Skeletal muscle satellite cell (primary cell): ENCODE measurements at regions not wholly inside any gene's neighbourhood (a gene's known extent, or its start where the extent isn't known, plus 50 kb on each side); places are given as distances from the start of the nearest gene placed in this dataset.

Experiments used
- H3K27me3 ChIP-seq: 2 replicates; pipeline ENCODE4 v1.7.0; 2013; ENCODE audit warnings: low read length; ENCODE audit not compliant: control insufficient read depth, insufficient read depth
- H3K36me3 ChIP-seq: 2 replicates; pipeline ENCODE4 v1.7.0; 2013; ENCODE audit warnings: mild to moderate bottlenecking, control low read depth, low read length; ENCODE audit not compliant: insufficient read depth
- H3K4me1 ChIP-seq: 2 replicates; pipeline ENCODE4 v1.7.0; 2013; ENCODE audit warnings: low read length; ENCODE audit not compliant: control insufficient read depth, insufficient read depth
- H3K4me2 ChIP-seq: 2 replicates; pipeline ENCODE4 v1.7.0; 2013; ENCODE audit warnings: mild to moderate bottlenecking, low read length
- H3K4me3 ChIP-seq: 2 replicates; pipeline ENCODE4 v1.7.0; 2013; ENCODE audit warnings: low read length
- H3K9ac ChIP-seq: 2 replicates; pipeline ENCODE4 v1.7.0; 2013; ENCODE audit warnings: mild to moderate bottlenecking, low read depth, low read length, moderate library complexity
- H3K9me3 ChIP-seq: replicated peaks from 2 replicates; pipeline ENCODE4 v1.7.0; 2013; ENCODE audit warnings: mild to moderate bottlenecking, control low read depth, low read length

DNA sequence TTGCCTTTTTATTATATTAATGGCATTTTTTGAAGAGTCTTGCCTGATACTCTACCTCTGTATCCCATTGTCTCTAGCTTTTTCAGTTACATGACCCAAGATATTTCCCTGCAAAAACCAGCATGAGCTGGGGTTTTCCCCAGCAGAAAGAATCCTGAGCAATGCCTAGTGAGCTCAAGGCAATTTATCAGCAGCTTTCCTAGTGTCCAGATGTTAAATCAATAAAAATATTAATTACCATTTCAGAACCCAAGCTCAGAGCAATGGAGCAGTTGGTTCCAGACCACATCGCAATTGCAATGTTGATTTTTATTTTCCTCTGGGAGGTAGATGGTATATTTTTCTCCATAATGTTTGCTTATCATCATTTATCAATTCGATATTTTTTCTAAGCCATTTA, 137.2 kb downstream of the RAB38 start:
- Histone ChIP-seq H3K27me3 (peaks cover 9% of the 10 kb centered on the region), H3K4me1 (no peaks in the 10 kb centered on the region), H3K9me3 (no peaks in the 10 kb centered on the region), H3K4me2 (no peak overlapping the region), H3K4me3 (no peak overlapping the region), H3K36me3 (no peaks in the 10 kb centered on the region), H3K9ac (no peak overlapping the region)

DNA sequence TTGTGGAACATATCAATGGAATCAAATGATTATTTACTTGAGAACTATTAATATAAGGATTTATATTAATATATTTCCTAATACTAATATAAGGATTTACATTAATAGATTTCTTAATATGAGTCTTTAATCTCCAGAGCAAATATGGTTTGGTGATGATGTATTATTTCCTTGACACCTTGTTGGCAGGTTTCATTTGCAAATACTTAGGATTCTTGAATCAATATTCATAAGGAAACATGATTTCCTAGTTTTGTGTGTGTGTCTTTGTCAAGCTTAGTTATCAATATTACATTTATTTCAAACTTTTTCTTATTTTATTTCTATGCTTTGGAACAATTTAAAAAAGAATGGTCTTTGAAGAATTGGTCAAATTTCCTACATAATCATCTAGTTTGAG, 138.5 kb downstream of the RAB38 start:
- no peak overlapping the region for H3K4me2 ChIP-seq
- H3K9ac ChIP-seq, result no peak overlapping the region
- no peaks in the 10 kb centered on the region for H3K36me3 ChIP-seq
- no peaks in the 10 kb centered on the region for H3K27me3 ChIP-seq
- no peaks in the 10 kb centered on the region for H3K4me1 ChIP-seq
- no peak overlapping the region for H3K4me3 ChIP-seq
- H3K9me3 ChIP-seq, result no peaks in the 10 kb centered on the region

DNA sequence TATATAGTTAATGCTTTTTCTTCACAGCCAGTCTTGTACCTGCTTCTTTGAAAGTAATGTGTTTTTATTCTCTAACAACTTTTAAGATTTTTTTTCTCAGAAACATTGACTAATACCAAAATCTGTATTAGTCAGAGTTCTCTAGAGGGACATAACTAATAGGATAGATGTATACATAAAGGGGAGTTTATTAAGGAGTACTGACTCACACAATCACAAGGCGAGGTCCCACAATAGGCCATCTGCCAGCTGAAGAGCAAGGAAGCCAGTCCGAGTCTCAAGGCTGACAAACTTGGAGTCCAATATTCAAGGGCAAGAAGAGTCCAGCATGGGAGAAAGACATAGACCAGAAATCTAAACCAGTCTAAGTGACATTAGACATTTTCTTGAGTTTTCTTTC, 140.0 kb downstream of the RAB38 start:
- Histone ChIP-seq H3K4me2 (no peak overlapping the region), H3K4me3 (no peak overlapping the region), H3K27me3 (no peaks in the 10 kb centered on the region), H3K4me1 (no peaks in the 10 kb centered on the region), H3K9me3 (no peaks in the 10 kb centered on the region), H3K9ac (no peak overlapping the region), H3K36me3 (no peaks in the 10 kb centered on the region)

DNA sequence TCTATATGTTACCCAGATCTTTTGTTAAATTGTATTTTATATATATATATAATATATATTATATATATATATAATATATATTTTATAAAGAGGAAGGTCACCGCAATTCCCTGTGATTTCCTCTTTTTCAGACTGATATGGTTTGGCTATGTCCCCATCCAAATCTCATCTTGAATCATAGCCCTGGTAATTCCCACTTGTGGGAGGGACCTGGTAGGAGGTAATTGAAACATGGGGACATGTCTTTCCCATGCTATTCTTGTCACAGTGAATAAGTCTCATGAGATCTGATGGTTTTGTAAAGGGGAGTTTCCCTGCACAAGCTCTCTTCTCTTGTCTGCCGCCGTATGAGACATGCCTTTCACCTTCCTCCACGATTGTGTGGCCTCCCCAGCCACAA, 157.6 kb downstream of the RAB38 start:
- Histone ChIP-seq H3K4me3 (no peak overlapping the region), H3K36me3 (no peaks in the 10 kb centered on the region)

DNA sequence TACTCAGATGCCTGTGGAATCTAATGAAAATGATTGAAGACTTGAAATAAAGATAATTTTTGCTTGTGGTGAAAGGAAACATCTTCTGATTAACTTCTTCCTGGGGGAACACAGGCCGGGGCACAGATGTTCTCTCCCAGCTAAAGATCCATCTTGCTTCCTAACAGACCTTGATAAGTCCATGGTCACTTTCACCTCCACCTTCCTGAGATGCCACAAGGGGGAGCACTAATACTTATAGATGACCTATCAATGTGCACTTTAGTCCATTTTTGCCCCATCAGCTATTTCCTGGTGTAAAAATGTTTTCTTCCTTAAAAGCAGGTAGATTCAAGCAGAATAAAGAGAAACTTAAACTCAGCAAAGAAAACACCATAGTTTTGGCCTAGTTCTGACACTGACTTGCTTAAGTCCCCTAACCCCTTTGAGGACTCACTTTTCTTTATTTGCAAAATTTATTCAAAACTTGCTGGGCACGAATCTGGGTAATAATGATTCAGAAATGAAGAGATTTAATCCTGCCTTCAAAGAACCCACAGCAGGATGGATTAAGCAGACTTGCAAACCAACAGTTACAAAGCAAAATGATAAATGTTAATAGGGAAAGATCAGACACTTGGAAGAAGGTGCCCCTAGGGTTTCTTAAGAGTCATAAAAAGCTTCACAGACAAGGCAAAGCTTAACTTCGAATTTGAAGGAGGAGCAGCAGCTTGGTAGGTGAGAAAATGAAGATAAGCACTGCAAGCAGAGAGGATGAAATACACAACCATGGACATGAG, 158.7 kb downstream of the RAB38 start:
- peaks cover 6% of the 10 kb centered on the region for H3K4me1 ChIP-seq
- H3K36me3 ChIP-seq, result no peaks in the 10 kb centered on the region
- H3K9me3 ChIP-seq, result no peaks in the 10 kb centered on the region
- H3K4me2 ChIP-seq, result no peak overlapping the region
- no peaks in the 10 kb centered on the region for H3K27me3 ChIP-seq
- no peak overlapping the region for H3K4me3 ChIP-seq
- H3K9ac ChIP-seq, result no peak overlapping the region

More for the DNA sequence above, 157.6 kb downstream of the RAB38 start:
- no peaks in the 10 kb centered on the region for H3K9me3 ChIP-seq
- H3K4me2 ChIP-seq, result no peak overlapping the region
- H3K27me3 ChIP-seq, result no peaks in the 10 kb centered on the region
- H3K4me1 ChIP-seq, result peaks cover 6% of the 10 kb centered on the region
- H3K9ac ChIP-seq, result no peak overlapping the region

DNA sequence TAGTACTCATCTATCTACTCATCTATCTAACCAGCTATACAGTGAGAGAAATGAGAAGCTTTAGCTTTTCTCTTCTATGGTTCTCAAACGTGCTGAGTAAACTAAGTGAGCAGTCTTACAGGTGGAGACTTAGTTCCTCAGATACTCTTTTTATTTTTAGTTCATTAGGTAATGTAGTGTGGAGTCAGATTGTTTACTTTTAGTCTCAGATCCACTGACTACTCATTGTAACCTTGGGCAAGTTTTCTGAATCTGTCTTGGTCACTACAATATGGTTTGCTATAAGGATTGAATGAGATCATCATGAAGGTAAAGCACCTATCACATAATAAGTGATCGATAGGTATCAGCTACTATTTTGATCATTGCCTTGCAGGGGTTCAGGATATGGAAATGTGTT, 160.1 kb downstream of the RAB38 start:
- Histone ChIP-seq H3K4me2 (no peak overlapping the region), H3K27me3 (no peaks in the 10 kb centered on the region), H3K36me3 (no peaks in the 10 kb centered on the region), H3K9ac (no peak overlapping the region), H3K4me1 (peaks cover 6% of the 10 kb centered on the region), H3K4me3 (no peak overlapping the region), H3K9me3 (no peaks in the 10 kb centered on the region)

DNA sequence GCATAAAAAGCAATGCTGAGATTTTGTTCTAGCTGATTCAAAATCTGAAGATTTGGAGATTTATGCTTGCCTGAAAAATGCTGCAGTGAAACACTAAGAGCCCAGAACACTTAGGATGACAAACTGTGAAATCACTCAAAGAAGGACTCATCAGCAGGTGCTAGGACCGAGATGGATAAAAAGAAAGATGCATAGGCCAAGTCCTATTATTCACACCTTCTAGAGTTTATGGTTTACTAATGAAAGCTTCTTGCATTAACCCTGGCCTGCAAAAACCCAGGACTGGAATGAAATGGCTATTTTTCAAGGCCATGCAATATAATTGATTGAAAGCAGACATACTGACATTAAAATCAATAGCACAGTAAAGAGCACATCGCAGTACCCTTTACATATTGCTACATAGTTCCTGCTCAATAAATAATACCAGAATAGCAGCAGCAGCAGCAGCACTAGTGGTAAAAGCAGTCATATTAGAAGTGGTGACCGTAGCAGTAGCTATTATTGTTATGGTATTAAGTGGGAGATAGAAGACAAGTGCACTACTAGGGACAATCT, 161.7 kb downstream of the RAB38 start:
- H3K4me1 ChIP-seq, result peaks cover 6% of the 10 kb centered on the region
- H3K9me3 ChIP-seq, result no peaks in the 10 kb centered on the region
- H3K36me3 ChIP-seq, result no peaks in the 10 kb centered on the region
- no peak overlapping the region for H3K4me2 ChIP-seq
- no peaks in the 10 kb centered on the region for H3K27me3 ChIP-seq
- H3K9ac ChIP-seq, result no peak overlapping the region
- no peak overlapping the region for H3K4me3 ChIP-seq

DNA sequence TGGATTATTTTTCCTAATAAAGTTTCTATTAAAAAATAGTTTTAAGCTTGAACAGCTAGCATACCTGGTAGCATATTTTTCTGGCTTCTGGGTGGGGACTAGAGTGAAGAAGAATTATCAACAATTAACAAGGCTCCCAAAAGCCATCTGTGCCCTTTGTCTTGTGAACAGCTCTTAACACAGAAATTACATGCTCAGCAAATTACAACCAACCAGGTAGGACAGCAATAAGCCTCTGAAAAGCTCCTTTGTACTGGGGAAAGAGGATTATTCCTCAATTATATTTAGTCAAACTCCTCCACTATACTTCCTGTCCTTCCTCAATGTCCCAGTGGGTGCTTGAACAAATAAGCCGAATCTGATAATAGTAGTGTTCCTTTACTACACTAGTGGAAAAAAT, 162.8 kb downstream of the RAB38 start:
- no peak overlapping the region for H3K4me3 ChIP-seq
- peaks cover 6% of the 10 kb centered on the region for H3K4me1 ChIP-seq
- H3K27me3 ChIP-seq, result no peaks in the 10 kb centered on the region

DNA sequence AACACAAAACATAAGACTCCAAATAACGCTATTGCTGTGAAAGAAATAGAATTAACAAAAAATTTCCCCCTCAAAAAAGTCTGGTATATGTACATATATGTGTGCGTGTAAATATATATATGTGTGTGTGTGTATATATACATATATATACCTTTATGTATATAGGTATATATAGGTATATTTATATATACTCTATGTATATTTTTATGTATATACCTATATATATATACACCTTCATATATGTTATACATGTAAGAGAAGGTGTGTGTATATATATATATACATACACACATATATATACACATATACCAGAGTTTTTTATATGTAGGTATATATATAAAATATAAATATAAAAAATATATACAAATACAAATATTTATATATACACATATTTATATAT, 199.2 kb downstream of the RAB38 start:
- H3K36me3 ChIP-seq, result no peaks in the 10 kb centered on the region
- no peak overlapping the region for H3K9ac ChIP-seq
- H3K9me3 ChIP-seq, result no peaks in the 10 kb centered on the region
- no peaks in the 10 kb centered on the region for H3K4me1 ChIP-seq
- H3K4me2 ChIP-seq, result no peak overlapping the region
- no peak overlapping the region for H3K4me3 ChIP-seq
- H3K27me3 ChIP-seq, result no peaks in the 10 kb centered on the region

More for the DNA sequence above, 162.8 kb downstream of the RAB38 start:
- no peak overlapping the region for H3K4me2 ChIP-seq
- H3K9me3 ChIP-seq, result no peaks in the 10 kb centered on the region
- no peak overlapping the region for H3K9ac ChIP-seq
- H3K36me3 ChIP-seq, result no peaks in the 10 kb centered on the region

DNA sequence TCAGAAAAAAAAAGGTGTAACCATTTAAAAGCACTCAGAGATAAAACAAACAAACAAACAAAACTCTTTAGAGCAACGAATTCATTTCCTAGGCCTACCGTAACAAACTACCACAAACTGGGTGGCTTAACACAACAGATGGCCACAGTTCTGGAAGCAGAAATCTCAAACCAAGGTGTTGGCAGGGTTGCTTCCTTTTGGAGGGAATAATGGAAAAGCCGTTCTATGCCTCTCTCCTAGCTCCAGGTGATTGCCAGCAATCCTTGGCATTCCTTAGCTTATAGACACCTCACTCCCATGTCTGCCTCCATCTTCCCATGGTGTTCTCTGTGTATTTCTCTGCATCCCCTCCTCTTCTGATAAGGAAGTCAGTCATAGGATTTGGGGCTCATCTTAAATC, 200.4 kb downstream of the RAB38 start:
- H3K4me2 ChIP-seq, result no peak overlapping the region
- no peak overlapping the region for H3K9ac ChIP-seq
- H3K4me3 ChIP-seq, result no peak overlapping the region
- H3K9me3 ChIP-seq, result no peaks in the 10 kb centered on the region
- no peaks in the 10 kb centered on the region for H3K36me3 ChIP-seq
- no peaks in the 10 kb centered on the region for H3K4me1 ChIP-seq
- H3K27me3 ChIP-seq, result no peaks in the 10 kb centered on the region

DNA sequence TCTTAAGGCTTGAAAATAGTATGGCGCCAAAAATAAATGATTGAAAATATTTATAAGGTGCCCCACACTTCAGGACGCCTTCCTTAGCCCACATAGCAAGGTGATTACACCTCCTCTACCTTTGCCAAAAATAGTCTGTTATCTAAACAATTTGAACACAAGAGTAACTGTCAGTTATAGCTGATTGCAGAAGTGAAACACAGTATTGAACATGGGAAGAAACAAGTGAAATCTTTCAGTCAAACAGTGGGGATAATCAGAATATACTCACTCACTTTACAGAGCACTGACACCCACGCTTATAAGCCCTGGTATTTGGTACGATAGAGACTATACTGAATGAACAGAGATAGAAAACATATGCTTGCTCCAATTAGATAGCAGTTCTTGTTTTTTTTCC, 203.1 kb downstream of the RAB38 start:
- H3K9me3 ChIP-seq, result no peaks in the 10 kb centered on the region
- no peaks in the 10 kb centered on the region for H3K36me3 ChIP-seq
- H3K4me2 ChIP-seq, result no peak overlapping the region

DNA sequence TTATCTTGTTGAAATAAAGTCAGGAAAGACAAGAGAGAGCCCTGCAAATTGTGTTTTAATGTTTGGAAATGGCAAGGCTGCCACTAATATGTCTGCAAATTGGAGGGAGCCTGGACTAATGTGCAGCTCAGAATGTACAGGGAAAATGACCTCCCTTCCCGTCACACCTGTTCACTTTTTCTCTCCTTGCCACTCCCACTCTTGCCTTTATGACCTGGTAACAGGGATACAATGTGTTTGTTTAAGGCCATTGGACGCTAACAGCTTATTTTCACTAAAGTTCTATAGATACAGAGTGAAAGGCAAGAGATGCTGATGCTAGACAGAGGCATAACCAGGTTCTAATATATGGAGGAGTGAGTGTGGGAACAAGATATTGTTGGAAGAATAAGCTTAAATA, 203.9 kb downstream of the RAB38 start:
- Histone ChIP-seq H3K36me3 (no peaks in the 10 kb centered on the region), H3K4me1 (no peaks in the 10 kb centered on the region), H3K9me3 (no peaks in the 10 kb centered on the region), H3K27me3 (no peaks in the 10 kb centered on the region), H3K9ac (no peak overlapping the region), H3K4me3 (no peak overlapping the region), H3K4me2 (no peak overlapping the region)

More for the DNA sequence above, 203.1 kb downstream of the RAB38 start:
- Histone ChIP-seq H3K9ac (no peak overlapping the region), H3K27me3 (no peaks in the 10 kb centered on the region), H3K4me3 (no peak overlapping the region), H3K4me1 (no peaks in the 10 kb centered on the region)
